VCaP (cell line): ENCODE measurements at regions not wholly inside any gene's neighbourhood (a gene's known extent, or its start where the extent isn't known, plus 50 kb on each side); places are given as distances from the start of the nearest gene placed in this dataset.
"Not testable (repeated sequence)": the region's sequence is repeated elsewhere in the genome, so short reads cannot be mapped to it uniquely, and the experiment has no call there.

Experiments used
- H3K27ac ChIP-seq: fragments of 450-650 bp; 2 replicates; pipeline ENCODE4 v1.5.1; 2017
- CTCF ChIP-seq: fragments of 450-650 bp; conservative IDR thresholded peaks from 2 replicates; pipeline ENCODE4 v1.5.1; 2017; ENCODE audit warnings: mild to moderate bottlenecking, moderate library complexity

- TF ChIP-seq CTCF: peak; percentile 96
Measured at GRCh38 chr18:961644-962355, 57.1 kb downstream of the ADCYAP1 start.

GRCh38 chr18:963276-963675 is 58.6 kb downstream of the ADCYAP1 start:
- H3K27ac ChIP-seq: no peak overlapping the region
- no peak for TF ChIP-seq CTCF

More at GRCh38 chr18:961644-962355, 57.1 kb downstream of the ADCYAP1 start:
- H3K27ac ChIP-seq: no peak overlapping the region

GRCh38 chr18:965921-966758 is 61.5 kb downstream of the ADCYAP1 start:
- TF ChIP-seq CTCF: no peak
- no peak overlapping the region for H3K27ac ChIP-seq

- TF ChIP-seq CTCF: no peak
- no peak overlapping the region for H3K27ac ChIP-seq
Measured at GRCh38 chr18:966759-967576, 62.3 kb downstream of the ADCYAP1 start.

- not testable (repeated sequence) for H3K27ac ChIP-seq
Measured at GRCh38 chr18:968910-969309, 64.2 kb downstream of the ADCYAP1 start.

GRCh38 chr18:969311-969710 is 64.6 kb downstream of the ADCYAP1 start:
- not testable (repeated sequence) for H3K27ac ChIP-seq

GRCh38 chr18:974606-975005 is 69.9 kb downstream of the ADCYAP1 start:
- not testable (repeated sequence) for H3K27ac ChIP-seq

- H3K27ac ChIP-seq: peak overlapping the region; percentile 51; the same call in 1 of the 2 replicates
Measured at GRCh38 chr18:976393-977128, 71.9 kb downstream of the ADCYAP1 start.

GRCh38 chr18:977327-977726 is 72.7 kb downstream of the ADCYAP1 start:
- H3K27ac ChIP-seq: not testable (repeated sequence)

GRCh38 chr18:977732-978131 is 73.1 kb downstream of the ADCYAP1 start:
- H3K27ac ChIP-seq: not testable (repeated sequence)
